ENCODE measurements at regions not wholly inside any gene's neighbourhood (a gene's known extent, or its start where the extent isn't known, plus 50 kb on each side); places are given as distances from the start of the nearest gene placed in this dataset.
"Not testable (repeated sequence)": the region's sequence is repeated elsewhere in the genome, so short reads cannot be mapped to it uniquely, and the experiment has no call there.

DNA sequence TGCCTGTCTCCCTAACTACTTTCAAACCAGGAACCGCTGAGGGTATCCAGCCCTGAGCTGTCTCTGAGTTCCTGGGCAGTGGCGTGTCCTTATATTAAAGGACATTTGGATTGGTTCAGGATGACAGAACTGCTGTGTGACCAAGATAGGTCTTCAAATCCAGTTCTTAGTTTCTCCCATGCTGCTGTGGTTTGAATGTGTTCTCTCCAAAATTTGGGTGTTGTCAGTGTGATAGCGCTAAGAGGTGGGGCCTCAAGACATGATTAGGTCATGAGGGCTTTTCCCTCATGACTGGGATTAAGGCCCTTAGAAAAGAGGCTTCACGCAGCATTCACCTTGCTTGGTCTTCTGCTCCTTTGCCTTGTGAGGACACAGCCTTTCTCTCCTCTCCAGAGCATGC, 376.5 kb upstream of the TPM1 start:
- Mint-ChIP-seq H3K27ac (ENCODE audit: unreplicated experiment) (no peak overlapping the region), H3K36me3 (ENCODE audit: insufficient read depth, unreplicated experiment) (no peaks in the 10 kb centered on the region), H3K9me3 (ENCODE audit: low read depth, unreplicated experiment) (peaks cover 2% of the 10 kb centered on the region), H3K27me3 (ENCODE audit: unreplicated experiment) (no peaks in the 10 kb centered on the region), H3K4me3 (ENCODE audit: low read depth, unreplicated experiment) (no peak overlapping the region), H3K4me1 (ENCODE audit: low read depth, unreplicated experiment) (no peaks in the 10 kb centered on the region)
- CTCF ChIA-PET: no interaction called here
- intact Hi-C loops (cut with micrococcal nuclease; ENCODE audit: unreplicated experiment): no loop called here
- TF ChIP-seq, protein P1, sequence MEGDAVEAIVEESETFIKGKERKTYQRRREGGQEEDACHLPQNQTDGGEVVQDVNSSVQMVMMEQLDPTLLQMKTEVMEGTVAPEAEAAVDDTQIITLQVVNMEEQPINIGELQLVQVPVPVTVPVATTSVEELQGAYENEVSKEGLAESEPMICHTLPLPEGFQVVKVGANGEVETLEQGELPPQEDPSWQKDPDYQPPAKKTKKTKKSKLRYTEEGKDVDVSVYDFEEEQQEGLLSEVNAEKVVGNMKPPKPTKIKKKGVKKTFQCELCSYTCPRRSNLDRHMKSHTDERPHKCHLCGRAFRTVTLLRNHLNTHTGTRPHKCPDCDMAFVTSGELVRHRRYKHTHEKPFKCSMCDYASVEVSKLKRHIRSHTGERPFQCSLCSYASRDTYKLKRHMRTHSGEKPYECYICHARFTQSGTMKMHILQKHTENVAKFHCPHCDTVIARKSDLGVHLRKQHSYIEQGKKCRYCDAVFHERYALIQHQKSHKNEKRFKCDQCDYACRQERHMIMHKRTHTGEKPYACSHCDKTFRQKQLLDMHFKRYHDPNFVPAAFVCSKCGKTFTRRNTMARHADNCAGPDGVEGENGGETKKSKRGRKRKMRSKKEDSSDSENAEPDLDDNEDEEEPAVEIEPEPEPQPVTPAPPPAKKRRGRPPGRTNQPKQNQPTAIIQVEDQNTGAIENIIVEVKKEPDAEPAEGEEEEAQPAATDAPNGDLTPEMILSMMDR (IDR thresholded peaks at IDR 0.05; ENCODE audit: unreplicated experiment): no peak
- DNase-seq: no peak
- BruUV-seq (replicated peaks): no TSS peak

DNA sequence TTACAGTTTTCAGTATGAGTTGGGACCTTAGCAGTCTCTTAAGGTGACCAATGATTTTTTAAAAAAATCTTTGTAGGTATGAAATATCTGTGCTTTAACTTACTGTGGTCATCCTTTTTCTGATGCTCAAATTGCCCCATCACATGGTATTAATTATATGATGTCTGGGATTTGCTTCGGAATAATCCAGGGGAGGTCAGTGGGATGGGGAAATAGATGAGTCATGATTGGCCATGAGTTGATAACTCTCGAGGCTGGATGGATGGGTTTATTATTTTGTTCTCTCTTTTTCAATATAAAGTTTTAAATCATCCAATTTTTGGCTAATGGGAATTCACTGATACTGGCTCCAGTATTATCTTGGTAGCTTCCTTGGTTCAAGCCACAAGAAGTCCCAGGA, 370.3 kb upstream of the TPM1 start:
- Mint-ChIP-seq H3K36me3 (ENCODE audit: insufficient read depth, unreplicated experiment) (no peaks in the 10 kb centered on the region), H3K27me3 (ENCODE audit: unreplicated experiment) (no peaks in the 10 kb centered on the region), H3K4me1 (ENCODE audit: low read depth, unreplicated experiment) (no peaks in the 10 kb centered on the region), H3K4me3 (ENCODE audit: low read depth, unreplicated experiment) (no peak overlapping the region), H3K9me3 (ENCODE audit: low read depth, unreplicated experiment) (peaks cover 2% of the 10 kb centered on the region), H3K27ac (ENCODE audit: unreplicated experiment) (no peak overlapping the region)
- TF ChIP-seq, protein P1 (IDR thresholded peaks at IDR 0.05; ENCODE audit: unreplicated experiment): no peak
- intact Hi-C loops (cut with micrococcal nuclease; ENCODE audit: unreplicated experiment): no loop called here
- CTCF ChIA-PET: interaction anchor here (0.6 kb wide), 1 partner anchor 722 kb away, joined by 4 read pairs; no protein-coding TSS in a partner anchor
- no TSS peak for BruUV-seq (replicated peaks)
- no peak for DNase-seq

DNA sequence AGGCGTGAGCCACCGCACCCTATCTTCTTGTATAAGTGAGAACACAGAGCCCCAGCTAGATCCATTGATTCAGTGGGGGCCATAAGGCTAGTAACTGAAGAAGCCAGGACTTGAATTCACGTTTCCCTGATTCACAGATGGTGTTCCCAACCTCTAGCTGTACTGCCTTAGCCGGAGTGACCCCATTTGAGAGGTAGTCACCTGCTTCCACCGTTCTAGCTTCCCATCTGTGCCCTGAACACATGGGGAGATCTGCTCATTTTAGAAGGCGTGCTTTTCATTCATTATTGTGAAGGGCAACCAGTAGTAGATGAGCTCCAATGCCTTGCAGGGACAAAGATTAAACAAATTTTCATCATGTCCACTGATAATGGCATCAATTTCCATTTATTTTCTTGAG, 365.7 kb upstream of the TPM1 start:
- TF ChIP-seq, protein P1 (IDR thresholded peaks at IDR 0.05; ENCODE audit: unreplicated experiment): no peak
- CTCF ChIA-PET: no interaction called here
- no TSS peak for BruUV-seq (replicated peaks)
- H3K27me3 Mint-ChIP-seq (ENCODE audit: unreplicated experiment): no peaks in the 10 kb centered on the region
- no peaks in the 10 kb centered on the region for H3K36me3 Mint-ChIP-seq (ENCODE audit: insufficient read depth, unreplicated experiment)
- intact Hi-C loops (cut with micrococcal nuclease; ENCODE audit: unreplicated experiment): no loop called here
- H3K4me3 Mint-ChIP-seq (ENCODE audit: low read depth, unreplicated experiment): no peak overlapping the region
- no peak overlapping the region for H3K27ac Mint-ChIP-seq (ENCODE audit: unreplicated experiment)
- DNase-seq: no peak
- no peaks in the 10 kb centered on the region for H3K4me1 Mint-ChIP-seq (ENCODE audit: low read depth, unreplicated experiment)
- no peaks in the 10 kb centered on the region for H3K9me3 Mint-ChIP-seq (ENCODE audit: low read depth, unreplicated experiment)

DNA sequence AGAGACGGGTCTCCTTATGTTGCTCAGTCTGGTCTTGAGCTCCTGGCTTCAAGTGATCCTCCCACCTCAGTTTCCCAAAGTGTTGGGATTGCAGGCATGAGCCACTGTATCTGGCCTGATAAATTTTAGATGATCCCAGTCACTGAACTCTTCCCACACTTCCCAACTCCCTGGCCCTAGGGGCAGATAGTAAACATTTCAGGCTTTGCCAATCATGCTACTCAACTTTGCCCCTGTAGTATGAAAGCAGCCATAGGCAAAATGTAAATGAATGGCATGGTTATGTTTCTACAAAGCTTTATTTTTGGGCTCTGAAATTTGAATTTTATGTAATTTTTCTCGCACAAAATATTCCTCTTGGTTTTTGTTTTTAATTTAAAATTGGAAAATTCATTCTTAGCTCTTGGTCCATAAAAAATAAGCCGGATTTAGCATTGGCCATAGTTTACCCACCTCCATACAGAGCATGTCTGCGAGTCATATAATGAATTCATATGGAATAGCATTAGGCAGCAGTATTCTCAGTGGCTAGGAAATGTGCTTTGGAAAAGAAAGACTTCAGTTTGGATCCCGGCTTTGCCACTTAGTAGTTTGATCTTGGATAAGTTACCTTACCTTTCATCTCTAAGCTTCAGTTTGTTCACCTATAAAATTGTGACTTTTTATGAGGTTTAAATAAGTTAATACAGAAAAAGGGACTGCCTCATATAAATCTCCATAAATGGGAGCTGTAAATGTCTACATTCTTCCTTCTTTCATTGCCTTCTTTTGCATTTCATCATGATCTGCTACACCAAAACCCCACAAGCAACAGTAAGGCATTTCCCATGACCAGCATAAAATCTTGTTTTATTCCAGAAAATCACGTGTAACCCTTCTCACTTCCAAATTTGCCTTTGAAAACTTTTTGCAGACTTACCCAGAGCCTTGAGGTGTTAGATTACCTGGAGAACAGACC, 360.3 kb upstream of the TPM1 start:
- no TSS peak for BruUV-seq (replicated peaks)
- Mint-ChIP-seq H3K36me3 (ENCODE audit: insufficient read depth, unreplicated experiment) (no peaks in the 10 kb centered on the region), H3K4me1 (ENCODE audit: low read depth, unreplicated experiment) (no peaks in the 10 kb centered on the region), H3K9me3 (ENCODE audit: low read depth, unreplicated experiment) (no peaks in the 10 kb centered on the region), H3K27ac (ENCODE audit: unreplicated experiment) (no peak overlapping the region), H3K4me3 (ENCODE audit: low read depth, unreplicated experiment) (no peak overlapping the region), H3K27me3 (ENCODE audit: unreplicated experiment) (no peaks in the 10 kb centered on the region)
- CTCF ChIA-PET: interaction anchor here (1.2 kb wide), 1 partner anchor 58 kb away, joined by 3 read pairs; no protein-coding TSS in a partner anchor
- TF ChIP-seq, protein P1 (IDR thresholded peaks at IDR 0.05; ENCODE audit: unreplicated experiment): no peak
- intact Hi-C loops (cut with micrococcal nuclease; ENCODE audit: unreplicated experiment): no loop called here
- DNase-seq: no peak

DNA sequence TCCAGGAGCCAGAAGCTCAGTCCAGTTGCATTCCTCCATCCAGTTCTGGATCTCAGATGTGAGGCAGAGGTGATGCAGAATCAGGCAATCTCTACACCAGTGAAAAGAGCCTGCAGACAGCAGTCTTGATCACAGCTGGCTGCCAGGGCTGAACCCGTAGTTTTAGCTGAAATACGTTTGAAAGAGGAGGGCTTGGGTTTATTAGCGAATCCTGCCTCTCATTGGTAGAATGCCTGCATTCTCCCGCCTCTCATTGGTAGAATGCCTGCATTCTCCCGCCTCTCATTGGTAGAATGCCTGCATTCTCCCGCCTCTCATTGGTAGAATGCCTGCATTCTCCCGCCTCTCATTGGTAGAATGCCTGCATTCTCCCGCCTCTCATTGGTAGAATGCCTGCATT, 359.4 kb upstream of the TPM1 start:
- intact Hi-C loops (cut with micrococcal nuclease; ENCODE audit: unreplicated experiment); H3K27ac Mint-ChIP-seq (ENCODE audit: unreplicated experiment); DNase-seq; H3K4me3 Mint-ChIP-seq (ENCODE audit: low read depth, unreplicated experiment); H3K36me3 Mint-ChIP-seq (ENCODE audit: insufficient read depth, unreplicated experiment); BruUV-seq (replicated peaks); H3K4me1 Mint-ChIP-seq (ENCODE audit: low read depth, unreplicated experiment); H3K27me3 Mint-ChIP-seq (ENCODE audit: unreplicated experiment); H3K9me3 Mint-ChIP-seq (ENCODE audit: low read depth, unreplicated experiment): not testable (repeated sequence)
- CTCF ChIA-PET: interaction anchor here (0.7 kb wide), 1 partner anchor 163 kb away, joined by 3 read pairs; no protein-coding TSS in a partner anchor

Measured in Calu3 (cell line).